Stimulated activated CD4-positive, alpha-beta T cell treated with anti-CD3 and anti-CD28 coated beads, Interleukin-2, amount 100 ng/mL, for 48 hours (primary cell): ENCODE measurements at regions not wholly inside any gene's neighbourhood (a gene's known extent, or its start where the extent isn't known, plus 50 kb on each side); places are given as distances from the start of the nearest gene placed in this dataset.
A peak's percentile ranks its signal among the peaks of the same experiment; 100 is the strongest.

ENCODE experiments used
- DNase-seq, 2 donors: peaks; one replicate each; pipeline ENCODE4 v3.0.0-alpha.2; 2020

- no peak for DNase-seq
Observed at GRCh38 chr12:62075870-62076269, 184.3 kb upstream of the USP15 start.

- no peak for DNase-seq
Observed at GRCh38 chr12:62078020-62078419, 182.2 kb upstream of the USP15 start.

GRCh38 chr12:62082448-62082847 lies 177.8 kb upstream of the USP15 start:
- no peak for DNase-seq

- DNase-seq = no peak
Observed at GRCh38 chr12:62098132-62098531, 162.1 kb upstream of the USP15 start.

- DNase-seq = no peak
Observed at GRCh38 chr12:62103748-62104147, 156.5 kb upstream of the USP15 start.

- no peak for DNase-seq
Observed at GRCh38 chr12:62106547-62107185, 153.5 kb upstream of the USP15 start.

- DNase-seq = no peak
Observed at GRCh38 chr12:62113366-62114011, 146.7 kb upstream of the USP15 start.

- DNase-seq = no peak
Observed at GRCh38 chr12:62116986-62117385, 143.2 kb upstream of the USP15 start.

GRCh38 chr12:62123721-62124203 lies 136.4 kb upstream of the USP15 start:
- peak; percentile 12 to 14 for DNase-seq

- DNase-seq = no peak
Observed at GRCh38 chr12:62127516-62127915, 132.7 kb upstream of the USP15 start.

- no peak for DNase-seq
Observed at GRCh38 chr12:62128175-62128975, 131.8 kb upstream of the USP15 start.

GRCh38 chr12:62129291-62129690 lies 130.9 kb upstream of the USP15 start:
- no peak for DNase-seq

- no peak for DNase-seq
Observed at GRCh38 chr12:62130402-62130801, 129.8 kb upstream of the USP15 start.

GRCh38 chr12:62130834-62131552 lies 129.2 kb upstream of the USP15 start:
- DNase-seq = no peak

- DNase-seq = no peak
Observed at GRCh38 chr12:62133440-62133839, 126.8 kb upstream of the USP15 start.

- DNase-seq = no peak
Observed at GRCh38 chr12:62135553-62136200, 124.5 kb upstream of the USP15 start.

- DNase-seq = no peak
Observed at GRCh38 chr12:62136496-62136895, 123.7 kb upstream of the USP15 start.

GRCh38 chr12:62138527-62138926 lies 121.7 kb upstream of the USP15 start:
- DNase-seq = no peak

GRCh38 chr12:62146318-62146717 lies 113.9 kb upstream of the USP15 start:
- DNase-seq = no peak

GRCh38 chr12:62158013-62158412 lies 102.2 kb upstream of the USP15 start:
- no peak for DNase-seq

- DNase-seq = no peak
Observed at GRCh38 chr12:62158461-62159360, 101.5 kb upstream of the USP15 start.

GRCh38 chr12:62162214-62162613 lies 98.0 kb upstream of the USP15 start:
- DNase-seq = no peak
